Neural progenitor cell (in vitro differentiated cells): ENCODE measurements at regions not wholly inside any gene's neighbourhood (a gene's known extent, or its start where the extent isn't known, plus 50 kb on each side); places are given as distances from the start of the nearest gene placed in this dataset.

Experiments used
- DNase-seq: peaks from one replicate; pipeline ENCODE4 v3.0.0-alpha.2; 2016; ENCODE audit warnings: low spot score
- H2AFZ ChIP-seq: fragments of 200-600 bp; sonication (generic); replicated peaks from 2 replicates; pipeline ENCODE4 v1.6.1; 2016; ENCODE audit warnings: antibody characterized with exemption
- H3F3A ChIP-seq: fragments of 200-600 bp; sonication (generic); 2 replicates; pipeline ENCODE4 v1.6.1; 2016; ENCODE audit warnings: antibody characterized with exemption, low read depth
- H3K27ac ChIP-seq: fragments of 200-600 bp; sonication (generic); 2 replicates; pipeline ENCODE4 v1.5.1; 2016; ENCODE audit warnings: mild to moderate bottlenecking
- H3K27me3 ChIP-seq: fragments of 200-600 bp; sonication (generic); 2 replicates; pipeline ENCODE4 v1.6.1; 2016; ENCODE audit warnings: mild to moderate bottlenecking, moderate library complexity
- H3K36me3 ChIP-seq: fragments of 200-600 bp; sonication (generic); 2 replicates; pipeline ENCODE4 v1.5.1; 2016
- H3K4me1 ChIP-seq: fragments of 200-600 bp; sonication (generic); 2 replicates; pipeline ENCODE4 v1.6.1; 2016; ENCODE audit warnings: mixed run types
- H3K4me2 ChIP-seq: fragments of 200-600 bp; sonication (generic); 2 replicates; pipeline ENCODE4 v1.6.1; 2016
- H3K4me3 ChIP-seq: fragments of 200-600 bp; sonication (generic); 2 replicates; pipeline ENCODE4 v1.5.1; 2016
- H3K79me2 ChIP-seq: fragments of 200-600 bp; sonication (generic); 2 replicates; pipeline ENCODE4 v1.6.1; 2016; ENCODE audit warnings: low read depth
- H3K9ac ChIP-seq: fragments of 200-600 bp; sonication (generic); 2 replicates; pipeline ENCODE4 v1.6.1; 2016
- H3K9me3 ChIP-seq: fragments of 200-600 bp; sonication (generic); 2 replicates; pipeline ENCODE4 v1.5.1; 2016; ENCODE audit warnings: low read depth
- H4K20me1 ChIP-seq: fragments of 200-600 bp; sonication (generic); 2 replicates; pipeline ENCODE4 v1.6.1; 2016; ENCODE audit warnings: low read depth
- H3K27ac Mint-ChIP-seq: 3 replicates; pipeline ENCODE4 v1.8.0; 2021; ENCODE audit warnings: mixed read lengths
- H3K27me3 Mint-ChIP-seq: 2 replicates; pipeline ENCODE4 v1.8.0; 2022; ENCODE audit warnings: low read depth, mild to moderate bottlenecking, inconsistent platforms, moderate library complexity, mixed read lengths; ENCODE audit not compliant: insufficient read depth
- H3K36me3 Mint-ChIP-seq: 3 replicates; pipeline ENCODE4 v1.8.0; 2021; ENCODE audit warnings: mixed read lengths
- H3K4me1 Mint-ChIP-seq: 3 replicates; pipeline ENCODE4 v1.8.0; 2021; ENCODE audit warnings: mixed read lengths
- H3K4me3 Mint-ChIP-seq: 3 replicates; pipeline ENCODE4 v1.8.0; 2021; ENCODE audit warnings: mild to moderate bottlenecking, moderate library complexity, mixed read lengths
- H3K9me3 Mint-ChIP-seq: 3 replicates; pipeline ENCODE4 v1.8.0; 2020; ENCODE audit warnings: mixed read lengths
- EZH2 ChIP-seq: fragments of 200-600 bp; sonication (generic); IDR thresholded peaks from 2 replicates; pipeline ENCODE4 v1.6.1; 2017; ENCODE audit warnings: antibody characterized with exemption, mild to moderate bottlenecking, moderate library complexity
- EZH2phosphoT487 ChIP-seq: fragments of 200-600 bp; sonication (generic); IDR thresholded peaks from 2 replicates; pipeline ENCODE4 v1.6.1; 2017; ENCODE audit warnings: antibody characterized with exemption
- TF ChIP-seq, protein P1 (sequence below): fragments of 200-600 bp; sonication (generic); IDR thresholded peaks from 2 replicates; pipeline ENCODE4 v1.5.1; 2017; ENCODE audit warnings: antibody characterized with exemption, mild to moderate bottlenecking

- Histone ChIP-seq H3K4me1 (no peaks in the 10 kb centered on the region), H3K27ac (no peak overlapping the region), H3K9ac (no peak overlapping the region), H3K79me2 (no peaks in the 10 kb centered on the region), H3F3A (no peaks in the 10 kb centered on the region), H3K4me2 (no peak overlapping the region), H2AFZ (no peak overlapping the region), H3K36me3 (no peaks in the 10 kb centered on the region), H3K4me3 (no peak overlapping the region), H3K27me3 (no peaks in the 10 kb centered on the region), H4K20me1 (no peaks in the 10 kb centered on the region), H3K9me3 (no peaks in the 10 kb centered on the region)
- H3K27me3 Mint-ChIP-seq = peaks cover 2% of the 10 kb centered on the region
- H3K4me3 Mint-ChIP-seq = no peak overlapping the region
- H3K36me3 Mint-ChIP-seq = no peaks in the 10 kb centered on the region
- no peaks in the 10 kb centered on the region for H3K9me3 Mint-ChIP-seq
- TF ChIP-seq EZH2phosphoT487 (no peak), EZH2 (no peak)
- TF ChIP-seq, protein P1, sequence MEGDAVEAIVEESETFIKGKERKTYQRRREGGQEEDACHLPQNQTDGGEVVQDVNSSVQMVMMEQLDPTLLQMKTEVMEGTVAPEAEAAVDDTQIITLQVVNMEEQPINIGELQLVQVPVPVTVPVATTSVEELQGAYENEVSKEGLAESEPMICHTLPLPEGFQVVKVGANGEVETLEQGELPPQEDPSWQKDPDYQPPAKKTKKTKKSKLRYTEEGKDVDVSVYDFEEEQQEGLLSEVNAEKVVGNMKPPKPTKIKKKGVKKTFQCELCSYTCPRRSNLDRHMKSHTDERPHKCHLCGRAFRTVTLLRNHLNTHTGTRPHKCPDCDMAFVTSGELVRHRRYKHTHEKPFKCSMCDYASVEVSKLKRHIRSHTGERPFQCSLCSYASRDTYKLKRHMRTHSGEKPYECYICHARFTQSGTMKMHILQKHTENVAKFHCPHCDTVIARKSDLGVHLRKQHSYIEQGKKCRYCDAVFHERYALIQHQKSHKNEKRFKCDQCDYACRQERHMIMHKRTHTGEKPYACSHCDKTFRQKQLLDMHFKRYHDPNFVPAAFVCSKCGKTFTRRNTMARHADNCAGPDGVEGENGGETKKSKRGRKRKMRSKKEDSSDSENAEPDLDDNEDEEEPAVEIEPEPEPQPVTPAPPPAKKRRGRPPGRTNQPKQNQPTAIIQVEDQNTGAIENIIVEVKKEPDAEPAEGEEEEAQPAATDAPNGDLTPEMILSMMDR = no peak
- H3K27ac Mint-ChIP-seq = no peak overlapping the region
- no peaks in the 10 kb centered on the region for H3K4me1 Mint-ChIP-seq
- no peak for DNase-seq
Observed at GRCh38 chr10:46235705-46236545, 50.9 kb upstream of the ANTXRL start.

DNA sequence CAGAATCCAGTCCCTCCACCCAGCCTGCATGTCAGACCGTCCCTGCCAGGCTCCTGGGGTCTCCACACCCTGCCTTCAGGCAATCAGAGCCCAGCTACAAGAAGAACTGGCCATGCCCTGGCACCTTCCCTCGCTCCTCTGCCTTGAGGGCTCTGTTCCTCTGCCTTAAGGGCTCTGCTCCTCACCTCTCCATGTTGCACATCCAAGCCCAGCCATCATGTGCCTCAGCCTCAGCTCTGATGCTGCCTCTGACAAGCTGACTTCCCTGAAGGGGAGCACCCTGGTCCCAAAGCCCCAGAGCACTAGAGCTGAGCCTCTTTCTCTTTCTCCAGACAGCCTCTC is 50.3 kb upstream of the ANTXRL start:
- Histone ChIP-seq H3K4me2 (no peak overlapping the region), H3K27me3 (no peaks in the 10 kb centered on the region), H3K36me3 (no peaks in the 10 kb centered on the region), H3K4me3 (no peak overlapping the region), H4K20me1 (no peaks in the 10 kb centered on the region), H3K4me1 (no peaks in the 10 kb centered on the region), H3K27ac (no peak overlapping the region), H3K79me2 (no peaks in the 10 kb centered on the region), H3K9ac (no peak overlapping the region), H3K9me3 (no peaks in the 10 kb centered on the region), H3F3A (no peaks in the 10 kb centered on the region), H2AFZ (no peak overlapping the region)
- DNase-seq = no peak
- no peaks in the 10 kb centered on the region for H3K9me3 Mint-ChIP-seq
- H3K4me1 Mint-ChIP-seq = no peaks in the 10 kb centered on the region
- H3K4me3 Mint-ChIP-seq = no peak overlapping the region
- H3K36me3 Mint-ChIP-seq = no peaks in the 10 kb centered on the region
- TF ChIP-seq EZH2 (no peak), EZH2phosphoT487 (no peak)
- TF ChIP-seq, protein P1 = no peak
- H3K27me3 Mint-ChIP-seq = peaks cover 2% of the 10 kb centered on the region
- H3K27ac Mint-ChIP-seq = no peak overlapping the region

DNA sequence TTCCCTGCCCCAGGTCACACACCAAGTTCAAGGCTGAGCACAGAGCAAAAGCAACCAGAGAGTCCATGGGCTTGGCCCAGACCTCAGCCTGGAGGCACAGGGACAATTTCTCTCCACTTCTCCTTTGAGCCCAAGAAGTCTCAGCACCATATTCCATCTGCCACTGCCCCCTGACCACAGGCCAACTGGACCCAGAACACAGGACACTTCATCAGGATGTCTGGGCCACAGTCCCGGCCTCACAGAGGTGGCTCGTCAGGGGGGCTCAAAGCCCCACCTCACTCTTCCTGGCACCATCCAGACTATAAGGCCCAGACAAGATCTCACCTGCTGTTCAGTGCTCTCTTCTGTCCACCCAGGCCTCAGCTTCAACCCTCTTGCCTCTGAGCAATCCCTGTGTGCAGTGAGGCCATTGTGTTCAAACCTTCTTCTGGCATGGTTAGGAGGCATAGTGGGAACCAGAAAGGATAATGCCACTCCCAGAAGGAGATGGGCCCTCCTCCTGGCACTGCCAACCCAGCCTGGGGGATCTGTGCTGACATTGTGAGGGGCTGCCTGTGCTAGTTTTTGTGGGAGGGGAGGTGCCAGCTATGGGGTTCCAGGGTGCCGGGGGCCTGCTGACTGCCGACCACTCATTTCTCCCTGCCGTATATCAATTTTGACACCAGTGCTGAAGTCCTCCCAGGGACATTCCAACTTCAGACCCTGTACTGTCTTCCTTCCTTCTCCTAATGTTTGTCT is 49.7 kb upstream of the ANTXRL start:
- Histone ChIP-seq H2AFZ (no peak overlapping the region), H3K79me2 (no peaks in the 10 kb centered on the region), H3F3A (no peaks in the 10 kb centered on the region), H3K36me3 (no peaks in the 10 kb centered on the region), H3K4me3 (no peak overlapping the region), H3K4me2 (no peak overlapping the region), H3K27ac (no peak overlapping the region), H3K27me3 (no peaks in the 10 kb centered on the region), H3K4me1 (no peaks in the 10 kb centered on the region), H3K9me3 (no peaks in the 10 kb centered on the region), H3K9ac (no peak overlapping the region), H4K20me1 (no peaks in the 10 kb centered on the region)
- no peak overlapping the region for H3K4me3 Mint-ChIP-seq
- H3K4me1 Mint-ChIP-seq = no peaks in the 10 kb centered on the region
- no peak for DNase-seq
- peaks cover 2% of the 10 kb centered on the region for H3K27me3 Mint-ChIP-seq
- peaks cover 2% of the 10 kb centered on the region for H3K9me3 Mint-ChIP-seq
- TF ChIP-seq EZH2phosphoT487 = no peak
- TF ChIP-seq, protein P1 = no peak
- TF ChIP-seq EZH2 = no peak
- H3K36me3 Mint-ChIP-seq = no peaks in the 10 kb centered on the region
- H3K27ac Mint-ChIP-seq = no peak overlapping the region
